HL-60 (cell line): ENCODE measurements at regions not wholly inside any gene's neighbourhood (a gene's known extent, or its start where the extent isn't known, plus 50 kb on each side); places are given as distances from the start of the nearest gene placed in this dataset.

Experiments
- CTCF ChIP-seq: IDR thresholded peaks from one replicate; pipeline ENCODE4 v1.5.1; 2011; ENCODE audit warnings: low read length, control low read depth, inconsistent platforms; ENCODE audit not compliant: insufficient read depth
- POLR2AphosphoS5 ChIP-seq: IDR thresholded peaks from 2 replicates; pipeline ENCODE4 v1.6.1; 2012; ENCODE audit warnings: low read depth

GRCh38 chr10:23692736-23693135 is 253.9 kb downstream of the OTUD1 start:
- TF ChIP-seq CTCF (no peak), POLR2AphosphoS5 (no peak)
